ENCODE measurements at regions not wholly inside any gene's neighbourhood (a gene's known extent, or its start where the extent isn't known, plus 50 kb on each side); places are given as distances from the start of the nearest gene placed in this dataset.

- ChIA-PET CTCF (interaction anchor here (0.9 kb wide), 1 partner anchor 13 kb away, joined by 3 read pairs; no protein-coding TSS in a partner anchor), POLR2A (no interaction called here), RAD21 (ENCODE audit: low non-redundant PET in 1 of 2, low total read pairs in 2 of 2, uncharacterized antibody in 2 of 2, unreplicated experiment in 2 of 2) (no interaction called here)
- H3K4me2 ChIP-seq (ENCODE audit: low read length): no peak overlapping the region
- no peaks in the 10 kb centered on the region for H4K20me1 ChIP-seq (ENCODE audit: insufficient read depth)
- no peaks in the 10 kb centered on the region for H3K9me3 ChIP-seq (ENCODE audit: control insufficient read depth in 1 of 2, insufficient read depth in 1 of 2, low read depth in 1 of 2, low read length in 2 of 2)
- H3K36me3 ChIP-seq (ENCODE audit: control insufficient read depth in 1 of 2, insufficient read depth in 2 of 2, low read length in 2 of 2): no peaks in the 10 kb centered on the region
- no peaks in the 10 kb centered on the region for H3K4me1 ChIP-seq (ENCODE audit: control insufficient read depth in 1 of 2, insufficient read depth in 2 of 2, low read length in 2 of 2)
- no peak overlapping the region for H3K4me3 ChIP-seq (replicated peaks in 1 of 2; ENCODE audit: low read depth in 1 of 2, low read length in 2 of 2)
- no peaks in the 10 kb centered on the region for H3K79me2 ChIP-seq (ENCODE audit: insufficient read depth, low read length)
- no peak overlapping the region for H2AFZ ChIP-seq (ENCODE audit: low read depth, low read length, poor library complexity, severe bottlenecking)
- H3K27ac ChIP-seq (ENCODE audit: low read depth, low read length): no peak overlapping the region
- BruUV-seq (replicated peaks): no TSS peak
- DNase-seq (ENCODE audit: low read depth, low spot score) (no peak), ATAC-seq (no peak)
- no peak overlapping the region for H3K9ac ChIP-seq (ENCODE audit: low read length)
- intact Hi-C loops (cut with micrococcal nuclease): no loop called here
- no peaks in the 10 kb centered on the region; the same call in none of the 2 replicates for H3K27me3 ChIP-seq (ENCODE audit: insufficient read depth, low read length)
- no peaks in the 10 kb centered on the region for H3K9me2 ChIP-seq (ENCODE audit: insufficient read depth)
- TF ChIP-seq ZFX (IDR thresholded peaks at IDR 0.05): no peak
- no peak for TF ChIP-seq JUND (IDR thresholded peaks at IDR 0.05)
- TF ChIP-seq EZH2phosphoT487 (IDR thresholded peaks at IDR 0.05; ENCODE audit: borderline replicate concordance): no peak
- TF ChIP-seq ZNF274 (IDR thresholded peaks at IDR 0.05; ENCODE audit: low read depth, low read length): no peak
These were observed 196.3 kb upstream of the BTBD3 start for GRCh38 chr20:11721411-11721810.

- H4K20me1 ChIP-seq (ENCODE audit: insufficient read depth): no peaks in the 10 kb centered on the region
- H3K27me3 ChIP-seq (ENCODE audit: insufficient read depth, low read length): no peaks in the 10 kb centered on the region; the same call in none of the 2 replicates
- H3K36me3 ChIP-seq (ENCODE audit: control insufficient read depth in 1 of 2, insufficient read depth in 2 of 2, low read length in 2 of 2): no peaks in the 10 kb centered on the region
- no peak for ATAC-seq
- intact Hi-C loops (cut with micrococcal nuclease): no loop called here
- no peak overlapping the region for H3K4me2 ChIP-seq (ENCODE audit: low read length)
- no peak overlapping the region for H3K27ac ChIP-seq (ENCODE audit: low read depth, low read length)
- ChIA-PET POLR2A (no interaction called here), CTCF (no interaction called here), RAD21 (ENCODE audit: low non-redundant PET in 1 of 2, low total read pairs in 2 of 2, uncharacterized antibody in 2 of 2, unreplicated experiment in 2 of 2) (no interaction called here)
- no peaks in the 10 kb centered on the region for H3K4me1 ChIP-seq (ENCODE audit: control insufficient read depth in 1 of 2, insufficient read depth in 2 of 2, low read length in 2 of 2)
- TF ChIP-seq POLR2AphosphoS5 (IDR thresholded peaks at IDR 0.05; ENCODE audit: low read depth, low read length) (no peak), EZH2 (IDR thresholded peaks at IDR 0.05) (no peak), MAX (IDR thresholded peaks at IDR 0.05) (no peak), FOSL1 (IDR thresholded peaks at IDR 0.05; ENCODE audit: low read depth) (no peak), ATF3 (IDR thresholded peaks at IDR 0.05) (no peak), SIN3A (IDR thresholded peaks at IDR 0.05; ENCODE audit: low read depth) (no peak)
- H3K9me3 ChIP-seq (ENCODE audit: control insufficient read depth in 1 of 2, insufficient read depth in 1 of 2, low read depth in 1 of 2, low read length in 2 of 2): no peaks in the 10 kb centered on the region
- H3K9ac ChIP-seq (ENCODE audit: low read length): no peak overlapping the region
- no peak for DNase-seq (ENCODE audit: low read depth, low spot score)
- BruUV-seq (replicated peaks): no TSS peak
- H2AFZ ChIP-seq (ENCODE audit: low read depth, low read length, poor library complexity, severe bottlenecking): no peak overlapping the region
- no peaks in the 10 kb centered on the region for H3K9me2 ChIP-seq (ENCODE audit: insufficient read depth)
- no peaks in the 10 kb centered on the region for H3K79me2 ChIP-seq (ENCODE audit: insufficient read depth, low read length)
- no peak overlapping the region for H3K4me3 ChIP-seq (replicated peaks in 1 of 2; ENCODE audit: low read depth in 1 of 2, low read length in 2 of 2)
These were observed 193.6 kb upstream of the BTBD3 start for GRCh38 chr20:11724097-11724496.
